WERI-Rb-1 (cell line): ENCODE measurements at regions not wholly inside any gene's neighbourhood (a gene's known extent, or its start where the extent isn't known, plus 50 kb on each side); places are given as distances from the start of the nearest gene placed in this dataset.

Source experiments
- DNase-seq: peaks from one replicate; pipeline ENCODE4 v3.0.0-alpha.2; 2020
- H3K27ac ChIP-seq: fragments of 250-450 bp; sonication (Bioruptor Pico); 2 replicates; pipeline ENCODE4 v1.5.1; 2020; ENCODE audit warnings: mild to moderate bottlenecking, moderate library complexity
- H3K27me3 ChIP-seq: fragments of 250-450 bp; sonication (Bioruptor Pico); 2 replicates; pipeline ENCODE4 v1.5.1; 2021; ENCODE audit warnings: mild to moderate bottlenecking, low read depth, moderate library complexity; ENCODE audit not compliant: insufficient read depth, severe bottlenecking
- H3K36me3 ChIP-seq: fragments of 250-450 bp; sonication (Bioruptor Pico); 2 replicates; pipeline ENCODE4 v1.5.1; 2020; ENCODE audit warnings: mild to moderate bottlenecking, moderate library complexity
- H3K4me3 ChIP-seq: 2 replicates; pipeline ENCODE4 v1.5.1; 2011; ENCODE audit warnings: low read depth, mild to moderate bottlenecking, control low read depth, low read length
- H3K9me3 ChIP-seq: fragments of 250-450 bp; sonication (Bioruptor Pico); 2 replicates; pipeline ENCODE4 v1.5.1; 2021; ENCODE audit warnings: mild to moderate bottlenecking, moderate library complexity; ENCODE audit not compliant: severe bottlenecking
- CTCF ChIP-seq: IDR thresholded peaks from 2 replicates; pipeline ENCODE4 v1.5.1; 2011; ENCODE audit warnings: low read depth, mild to moderate bottlenecking, control low read depth, inconsistent platforms, low read length

DNA sequence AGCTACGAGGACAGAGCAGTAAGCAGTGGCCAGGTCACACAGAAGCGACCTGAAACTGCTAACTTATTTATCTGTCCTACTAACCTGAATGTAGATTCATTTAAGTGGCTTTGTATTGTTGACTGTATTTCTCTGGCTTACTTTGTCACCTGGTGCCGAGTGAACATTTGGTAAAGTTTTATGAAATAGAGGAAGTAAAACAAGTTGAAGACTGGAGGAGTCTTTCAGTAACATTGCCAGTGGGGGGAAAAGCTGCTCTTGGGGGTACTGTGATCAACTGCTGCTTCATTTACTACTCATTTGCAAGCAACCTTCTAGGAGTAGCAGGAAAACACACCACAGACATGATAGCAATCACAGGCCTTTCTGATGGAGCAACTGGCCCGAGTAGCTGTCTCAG, 615.0 kb downstream of the FGF9 start:
- H3K9me3 ChIP-seq = no peaks in the 10 kb centered on the region
- H3K27me3 ChIP-seq = peaks cover 92% of the 10 kb centered on the region
- TF ChIP-seq CTCF = no peak
- H3K27ac ChIP-seq = no peak overlapping the region
- no peaks in the 10 kb centered on the region for H3K36me3 ChIP-seq
- no peak overlapping the region for H3K4me3 ChIP-seq
- DNase-seq = no peak

- no peak for DNase-seq
- Histone ChIP-seq H3K27me3 (peaks cover 92% of the 10 kb centered on the region), H3K9me3 (no peaks in the 10 kb centered on the region), H3K36me3 (no peaks in the 10 kb centered on the region), H3K27ac (no peak overlapping the region), H3K4me3 (no peak overlapping the region)
- TF ChIP-seq CTCF = no peak
Observed at GRCh38 chr13:22286338-22286737, 615.5 kb downstream of the FGF9 start.

DNA sequence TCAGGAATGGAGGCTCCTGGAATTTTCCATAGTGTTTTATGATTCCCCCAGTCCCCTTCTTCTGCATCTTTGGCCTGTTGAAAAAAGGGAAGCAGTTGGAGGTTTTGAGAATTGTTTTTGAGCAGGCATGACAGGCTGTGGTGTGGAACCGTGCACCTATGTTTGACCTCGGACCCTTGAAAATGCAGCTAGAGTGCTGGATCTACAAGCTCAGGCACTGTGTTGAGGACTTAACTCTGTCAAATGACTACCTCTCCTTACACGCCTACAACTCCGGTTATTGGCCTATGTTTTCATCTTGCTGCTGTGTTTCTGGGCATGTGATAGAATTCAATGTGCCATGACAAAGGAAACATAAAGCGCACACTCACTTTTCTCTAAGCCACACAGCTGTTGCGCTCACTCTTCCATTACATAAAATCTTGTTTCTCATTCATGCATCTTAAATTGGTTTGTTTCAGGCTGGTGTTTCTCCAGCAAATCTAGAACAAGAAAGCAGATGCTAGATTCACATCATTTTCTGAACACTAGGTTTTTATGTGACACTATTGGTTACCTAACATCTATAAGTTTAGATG, 616.6 kb downstream of the FGF9 start:
- no peak overlapping the region for H3K27ac ChIP-seq
- DNase-seq = no peak

GRCh38 chr13:22288496-22288895, 617.6 kb downstream of the FGF9 start:
- no peak for TF ChIP-seq CTCF
- Histone ChIP-seq H3K9me3 (no peaks in the 10 kb centered on the region), H3K27me3 (peaks cover 82% of the 10 kb centered on the region), H3K4me3 (no peak overlapping the region), H3K27ac (no peak overlapping the region), H3K36me3 (no peaks in the 10 kb centered on the region)
- no peak for DNase-seq

More for the DNA sequence above, 616.6 kb downstream of the FGF9 start:
- no peak overlapping the region for H3K4me3 ChIP-seq
- no peaks in the 10 kb centered on the region for H3K9me3 ChIP-seq
- no peaks in the 10 kb centered on the region for H3K36me3 ChIP-seq
- H3K27me3 ChIP-seq = peaks cover 91% of the 10 kb centered on the region
- TF ChIP-seq CTCF = no peak

DNA sequence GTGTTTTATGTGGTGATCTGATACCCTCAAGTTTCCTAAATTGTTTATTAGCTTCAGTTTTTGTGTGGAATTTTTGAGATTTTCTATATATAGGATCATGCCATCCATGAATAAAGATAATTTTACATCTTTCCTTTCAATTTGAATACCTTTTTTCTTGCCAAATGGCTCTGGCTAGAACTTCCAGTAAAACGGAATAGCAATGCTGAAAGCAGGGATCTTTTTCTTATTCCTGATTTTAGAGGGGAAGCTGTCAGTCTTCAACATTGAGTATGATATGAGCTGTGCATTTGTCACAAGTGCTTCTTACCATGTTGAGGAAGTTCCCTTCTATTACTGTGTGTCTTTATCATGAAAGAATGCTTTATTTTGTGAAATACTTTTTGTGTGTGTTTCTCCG, 618.8 kb downstream of the FGF9 start:
- no peak for TF ChIP-seq CTCF
- no peaks in the 10 kb centered on the region for H3K36me3 ChIP-seq
- no peak for DNase-seq
- H3K9me3 ChIP-seq = no peaks in the 10 kb centered on the region
- no peak overlapping the region for H3K27ac ChIP-seq
- no peak overlapping the region for H3K4me3 ChIP-seq
- H3K27me3 ChIP-seq = peaks cover 83% of the 10 kb centered on the region

GRCh38 chr13:22298530-22298929, 627.7 kb downstream of the FGF9 start:
- peaks cover 2% of the 10 kb centered on the region for H3K9me3 ChIP-seq
- no peaks in the 10 kb centered on the region for H3K36me3 ChIP-seq
- no peak overlapping the region for H3K4me3 ChIP-seq
- peaks cover 45% of the 10 kb centered on the region for H3K27me3 ChIP-seq
- H3K27ac ChIP-seq = no peak overlapping the region
- no peak for TF ChIP-seq CTCF
- DNase-seq = no peak
